Endothelial cell of umbilical vein (primary cell): ENCODE measurements at regions not wholly inside any gene's neighbourhood (a gene's known extent, or its start where the extent isn't known, plus 50 kb on each side); places are given as distances from the start of the nearest gene placed in this dataset.

ENCODE experiments used
- BruUV-seq: library from RNA; stranded (reverse); fragments of 400-500 nt; replicated peaks from 2 replicates; lab custom pipeline; 2021; lab: Mats Ljungman, UMichigan
- CTCF ChIA-PET: fragments of 300-600, 350-600 bp; sonication (Branson Sonifier 250); formaldehyde crosslinking; loops from one replicate; lab custom pipeline; 2021; ENCODE audit warnings: antibody characterized with exemption, inconsistent platforms; lab: Charles Lee
- POLR2A ChIA-PET: fragments of 300-600, 350-600 bp; sonication (Branson Sonifier 250); formaldehyde crosslinking; loops from one replicate; lab custom pipeline; 2021; ENCODE audit warnings: antibody characterized with exemption, inconsistent platforms; lab: Charles Lee
- DNase-seq: peaks from one replicate; pipeline ENCODE4 v3.0.0-alpha.2; 2011; ENCODE audit warnings: low read depth, low spot score
- FAIRE-seq: peaks from 2 replicates; lab custom pipeline; 2011; peaks lifted over from hg19 to GRCh38; lab: Jason Lieb, UNC
- H2AFZ ChIP-seq: 2 replicates; pipeline ENCODE4 v1.6.0; 2012; ENCODE audit warnings: low read depth, low read length, control low read depth, inconsistent platforms
- H3K27ac ChIP-seq: 2 replicates; pipeline ENCODE4 v1.5.1; 2011; ENCODE audit warnings: low read depth, mild to moderate bottlenecking, control low read depth, low read length, moderate library complexity; ENCODE audit not compliant: insufficient read depth
- H3K27me3 ChIP-seq, 2 experiments: 2 replicates each; pipeline versions ENCODE4 v1.6.0 to v1.6.1; 2011; ENCODE audit warnings: low read length in 2 of 2, mixed read lengths in 1 of 2; ENCODE audit not compliant: control insufficient read depth in 2 of 2, insufficient read depth in 2 of 2
- H3K36me3 ChIP-seq, 2 experiments: 2 replicates in 1 of 2; 3 replicates in 1 of 2; pipeline ENCODE4 v1.5.1; 2011; ENCODE audit warnings: low read length in 2 of 2, mild to moderate bottlenecking in 1 of 2, moderate library complexity in 1 of 2; ENCODE audit not compliant: control insufficient read depth in 2 of 2, insufficient read depth in 2 of 2; ENCODE audit errors: extremely low read depth in 1 of 2
- H3K4me1 ChIP-seq: 3 replicates; pipeline ENCODE4 v1.5.1; 2011; ENCODE audit warnings: mild to moderate bottlenecking, low read length; ENCODE audit not compliant: control insufficient read depth, insufficient read depth; ENCODE audit errors: extremely low read depth
- H3K4me2 ChIP-seq: 2 replicates; pipeline ENCODE4 v1.6.1; 2011; ENCODE audit warnings: low read length, control low read depth, mixed read lengths; ENCODE audit not compliant: insufficient read depth
- H3K4me3 ChIP-seq, 3 experiments: fragments of 200-600 bp in 1 of 3; sonication (generic), shearing (Covaris generic) in 1 of 3; replicated peaks in 1 of 3; 2 replicates each; pipeline ENCODE4 v1.5.1; 2011 to 2016; ENCODE audit warnings: control low read depth in 3 of 3, low read length in 3 of 3, mild to moderate bottlenecking in 2 of 3, inconsistent platforms in 1 of 3, low read depth in 1 of 3, moderate library complexity in 1 of 3; ENCODE audit not compliant: insufficient read depth in 1 of 3
- H3K79me2 ChIP-seq: 2 replicates; pipeline ENCODE4 v1.6.0; 2012; ENCODE audit warnings: low read length, inconsistent platforms; ENCODE audit not compliant: control insufficient read depth, insufficient read depth
- H3K9ac ChIP-seq: replicated peaks from 2 replicates; pipeline ENCODE3; 2011; ENCODE audit warnings: low read length, control low read depth; ENCODE audit not compliant: insufficient read depth; ENCODE audit errors: extremely low read depth
- H3K9me1 ChIP-seq: replicated peaks from 3 replicates; pipeline ENCODE4 v1.6.0; 2011; ENCODE audit warnings: mild to moderate bottlenecking, low read length; ENCODE audit not compliant: control insufficient read depth, insufficient read depth; ENCODE audit errors: extremely low read depth
- H3K9me3 ChIP-seq: replicated peaks from 2 replicates; pipeline ENCODE4 v1.5.1; 2012; ENCODE audit warnings: low read length, inconsistent platforms; ENCODE audit not compliant: control insufficient read depth, insufficient read depth
- H4K20me1 ChIP-seq: replicated peaks from 2 replicates; pipeline ENCODE3; 2011; ENCODE audit warnings: mild to moderate bottlenecking, low read length; ENCODE audit not compliant: control insufficient read depth, insufficient read depth; ENCODE audit errors: extremely low read depth
- EZH2 ChIP-seq: IDR thresholded peaks from 2 replicates; pipeline ENCODE4 v1.6.1; 2012; ENCODE audit warnings: borderline replicate concordance, low read depth, mild to moderate bottlenecking, moderate library complexity, low read length, inconsistent platforms; ENCODE audit not compliant: severe bottlenecking
- FOS ChIP-seq: IDR thresholded peaks from 2 replicates; pipeline ENCODE4 v1.6.1; 2011; ENCODE audit warnings: mild to moderate bottlenecking, low read length, moderate library complexity, borderline replicate concordance; ENCODE audit not compliant: insufficient read depth
- GATA2 ChIP-seq: IDR thresholded peaks from 2 replicates; pipeline ENCODE4 v1.7.0; 2011; ENCODE audit warnings: low read depth, mild to moderate bottlenecking, moderate library complexity, mixed read lengths, low read length; ENCODE audit not compliant: insufficient read length, insufficient read depth
- JUN ChIP-seq: IDR thresholded peaks from 2 replicates; pipeline ENCODE4 v1.6.1; 2011; ENCODE audit warnings: borderline replicate concordance, low read depth; ENCODE audit not compliant: insufficient read length, insufficient read depth
- MYC ChIP-seq: IDR thresholded peaks from one replicate; pipeline ENCODE4 v1.6.1; 2011; ENCODE audit warnings: mild to moderate bottlenecking, low read depth, low read length
- POLR2A ChIP-seq: IDR thresholded peaks from 2 replicates; pipeline ENCODE4 v1.6.1; 2012; ENCODE audit warnings: low read depth, mild to moderate bottlenecking, control low read depth, low read length
- POLR2AphosphoS5 ChIP-seq: IDR thresholded peaks from 2 replicates; pipeline ENCODE4 v1.6.1; 2012; ENCODE audit warnings: low read depth, mild to moderate bottlenecking, control low read depth, low read length, moderate library complexity; ENCODE audit not compliant: insufficient read depth
- dilution Hi-C: fragments of 300-500 bp; cut with MboI; formaldehyde crosslinking; loops from one replicate; pipeline ENCODE4 v1.15.0; 2019; ENCODE audit warnings: low sequenced_read_pairs; ENCODE audit not compliant: extremely low pct_ligation_motif_present
- intact Hi-C: fragments of 100-400 bp; cut with micrococcal nuclease; formaldehyde crosslinking; loops from one replicate; pipeline ENCODE4 v1.10.0; 2022
- TF ChIP-seq, protein P1 (sequence below): IDR thresholded peaks from 2 replicates; pipeline ENCODE4 v1.6.1; 2011; ENCODE audit not compliant: insufficient read depth, insufficient read length
- TF ChIP-seq, protein P2 (sequence below), 2 donors: IDR thresholded peaks; 1 replicate in 1 of 2; 2 replicates in 1 of 2; pipeline ENCODE4 v1.5.1; 2011; ENCODE audit warnings: low read length in 2 of 2, mild to moderate bottlenecking in 2 of 2, moderate library complexity in 2 of 2, control low read depth in 1 of 2, inconsistent platforms in 1 of 2, low read depth in 1 of 2; ENCODE audit not compliant: insufficient read depth in 1 of 2; ENCODE audit errors: extremely low read depth in 1 of 2

DNA sequence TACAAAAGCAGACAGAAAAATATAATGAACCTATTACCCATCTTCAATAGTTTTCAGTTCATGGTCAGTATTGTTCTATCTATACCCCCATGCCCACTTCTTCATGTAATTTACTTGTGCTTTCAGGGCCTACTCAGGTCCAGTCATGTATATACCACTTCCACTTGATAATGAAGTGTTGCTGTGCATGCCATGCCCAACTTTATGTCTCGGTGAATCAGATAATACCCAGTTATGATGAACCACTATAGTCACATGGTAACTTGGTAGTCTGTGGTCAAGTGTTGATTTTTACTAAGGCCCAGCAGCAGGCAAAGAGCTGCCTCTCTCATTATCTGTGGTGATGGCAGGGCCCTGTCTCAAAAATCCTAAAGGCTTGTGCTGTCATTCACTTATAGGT, 70.7 kb upstream of the IL33 start:
- Histone ChIP-seq H3K36me3 (no peaks in the 10 kb centered on the region), H3K4me1 (peaks cover 14% of the 10 kb centered on the region), H3K4me3 (no peak overlapping the region), H3K9ac (no peak overlapping the region), H3K9me1 (no peaks in the 10 kb centered on the region), H4K20me1 (no peaks in the 10 kb centered on the region), H3K27me3 (no peaks in the 10 kb centered on the region), H2AFZ (no peak overlapping the region), H3K9me3 (no peaks in the 10 kb centered on the region), H3K27ac (no peak overlapping the region), H3K79me2 (no peaks in the 10 kb centered on the region), H3K4me2 (no peak overlapping the region)
- CTCF ChIA-PET, result no interaction called here
- dilution Hi-C loops, result no loop called here
- BruUV-seq, result no TSS peak
- DNase-seq, result no peak
- intact Hi-C loops, result loop anchor here (5.0 kb wide), 2 partner anchors 72 to 407 kb away; partner anchors contain the start of gene IL33
- no peak for FAIRE-seq
- POLR2A ChIA-PET, result no interaction called here
- TF ChIP-seq FOS, result no peak
- TF ChIP-seq POLR2A, result no peak
- TF ChIP-seq, protein P1, sequence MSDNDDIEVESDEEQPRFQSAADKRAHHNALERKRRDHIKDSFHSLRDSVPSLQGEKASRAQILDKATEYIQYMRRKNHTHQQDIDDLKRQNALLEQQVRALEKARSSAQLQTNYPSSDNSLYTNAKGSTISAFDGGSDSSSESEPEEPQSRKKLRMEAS, result no peak
- no peak for TF ChIP-seq POLR2AphosphoS5
- no peak for TF ChIP-seq GATA2
- TF ChIP-seq JUN, result no peak
- no peak for TF ChIP-seq EZH2
- TF ChIP-seq MYC, result no peak
- TF ChIP-seq, protein P2, sequence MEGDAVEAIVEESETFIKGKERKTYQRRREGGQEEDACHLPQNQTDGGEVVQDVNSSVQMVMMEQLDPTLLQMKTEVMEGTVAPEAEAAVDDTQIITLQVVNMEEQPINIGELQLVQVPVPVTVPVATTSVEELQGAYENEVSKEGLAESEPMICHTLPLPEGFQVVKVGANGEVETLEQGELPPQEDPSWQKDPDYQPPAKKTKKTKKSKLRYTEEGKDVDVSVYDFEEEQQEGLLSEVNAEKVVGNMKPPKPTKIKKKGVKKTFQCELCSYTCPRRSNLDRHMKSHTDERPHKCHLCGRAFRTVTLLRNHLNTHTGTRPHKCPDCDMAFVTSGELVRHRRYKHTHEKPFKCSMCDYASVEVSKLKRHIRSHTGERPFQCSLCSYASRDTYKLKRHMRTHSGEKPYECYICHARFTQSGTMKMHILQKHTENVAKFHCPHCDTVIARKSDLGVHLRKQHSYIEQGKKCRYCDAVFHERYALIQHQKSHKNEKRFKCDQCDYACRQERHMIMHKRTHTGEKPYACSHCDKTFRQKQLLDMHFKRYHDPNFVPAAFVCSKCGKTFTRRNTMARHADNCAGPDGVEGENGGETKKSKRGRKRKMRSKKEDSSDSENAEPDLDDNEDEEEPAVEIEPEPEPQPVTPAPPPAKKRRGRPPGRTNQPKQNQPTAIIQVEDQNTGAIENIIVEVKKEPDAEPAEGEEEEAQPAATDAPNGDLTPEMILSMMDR (IDR thresholded peaks at IDR 0.05; ENCODE audit: extremely low read depth in 1 of 2, insufficient read depth in 1 of 2, low read depth in 1 of 2, low read length in 2 of 2), result no peak
